SHP77 (cell line): ENCODE measurements at regions not wholly inside any gene's neighbourhood (a gene's known extent, or its start where the extent isn't known, plus 50 kb on each side); places are given as distances from the start of the nearest gene placed in this dataset.

Experiments used
- DNase-seq, 2 experiments: peaks; one replicate each; lab custom pipeline; 2025; lab: John Stamatoyannopoulos, UW

- DNase-seq = no peak
Measured at GRCh38 chr11:116182356-116182966, 590.3 kb downstream of the BUD13 start.

GRCh38 chr11:116180806-116181600 is 591.8 kb downstream of the BUD13 start:
- DNase-seq = no peak

- DNase-seq = no peak
Measured at GRCh38 chr11:116179401-116179800, 593.4 kb downstream of the BUD13 start.

GRCh38 chr11:116177521-116178210 is 595.1 kb downstream of the BUD13 start:
- no peak for DNase-seq

GRCh38 chr11:116176484-116177005 is 596.2 kb downstream of the BUD13 start:
- peak; percentile 68 to 71 for DNase-seq

GRCh38 chr11:116175707-116176106 is 597.1 kb downstream of the BUD13 start:
- DNase-seq = no peak

- DNase-seq = no peak
Measured at GRCh38 chr11:116173941-116174911, 598.6 kb downstream of the BUD13 start.

- no peak for DNase-seq
Measured at GRCh38 chr11:116173506-116173905, 599.3 kb downstream of the BUD13 start.

- DNase-seq = no peak
Measured at GRCh38 chr11:116172851-116173250, 599.9 kb downstream of the BUD13 start.

- no peak for DNase-seq
Measured at GRCh38 chr11:116172156-116172555, 600.6 kb downstream of the BUD13 start.

- DNase-seq = no peak
Measured at GRCh38 chr11:116171271-116172140, 601.3 kb downstream of the BUD13 start.

GRCh38 chr11:116170526-116171120 is 602.2 kb downstream of the BUD13 start:
- DNase-seq = peak; percentile 29 to 41

- no peak for DNase-seq
Measured at GRCh38 chr11:116169776-116170175, 603.0 kb downstream of the BUD13 start.

GRCh38 chr11:116168459-116168787 is 604.4 kb downstream of the BUD13 start:
- DNase-seq = no peak

- no peak for DNase-seq
Measured at GRCh38 chr11:116167706-116168458, 604.9 kb downstream of the BUD13 start.

- DNase-seq = no peak
Measured at GRCh38 chr11:116166573-116167465, 606.0 kb downstream of the BUD13 start.

GRCh38 chr11:116164843-116165242 is 607.9 kb downstream of the BUD13 start:
- DNase-seq = peak; percentile 13 to 39

GRCh38 chr11:116162886-116163230 is 609.9 kb downstream of the BUD13 start:
- no peak for DNase-seq
